ENCODE measurements at regions not wholly inside any gene's neighbourhood (a gene's known extent, or its start where the extent isn't known, plus 50 kb on each side); places are given as distances from the start of the nearest gene placed in this dataset.

- Mint-ChIP-seq H3K9me3 (peaks cover 2% of the 10 kb centered on the region), H3K27me3 (no peaks in the 10 kb centered on the region)
- ATAC-seq, result no peak
Observed at GRCh38 chr4:155573126-155573525, 93.5 kb upstream of the GUCY1A1 start.

DNA sequence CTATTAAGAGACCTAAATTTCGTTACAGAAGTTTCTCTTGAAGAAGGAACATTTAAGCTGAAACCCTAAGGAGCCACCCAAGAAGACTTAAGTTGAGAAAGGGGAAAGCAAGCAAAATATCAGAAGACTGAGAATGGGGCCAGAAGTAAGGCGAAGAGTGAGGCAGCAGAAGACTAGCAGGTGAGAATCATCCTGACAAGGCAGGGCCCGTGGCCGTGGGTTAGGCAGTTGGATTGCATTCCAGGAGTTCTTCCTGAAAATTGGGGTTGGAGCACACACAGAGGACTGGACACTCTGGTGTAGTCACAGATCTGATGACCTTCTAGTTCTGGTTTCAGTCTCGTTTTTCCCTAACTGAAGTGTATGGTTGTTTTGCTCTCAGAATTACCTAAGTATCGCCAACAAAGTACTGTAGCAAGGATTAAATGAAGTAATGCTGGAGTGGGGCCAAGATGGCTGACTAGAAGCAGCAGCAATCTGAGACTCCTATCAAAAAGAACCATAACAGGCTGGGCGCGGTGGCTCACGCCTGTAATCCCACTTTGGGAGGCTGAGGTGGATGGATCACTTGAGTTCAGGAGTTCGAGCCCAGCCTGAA is 94.4 kb upstream of the GUCY1A1 start:
- Mint-ChIP-seq H3K27ac (no peak overlapping the region), H3K36me3 (no peaks in the 10 kb centered on the region), H3K4me3 (no peak overlapping the region), H3K4me1 (no peaks in the 10 kb centered on the region), H3K27me3 (no peaks in the 10 kb centered on the region), H3K9me3 (peaks cover 2% of the 10 kb centered on the region)
- no peak for ATAC-seq

More at GRCh38 chr4:155573126-155573525, 93.5 kb upstream of the GUCY1A1 start:
- Mint-ChIP-seq H3K27ac (no peak overlapping the region), H3K36me3 (no peaks in the 10 kb centered on the region), H3K4me3 (no peak overlapping the region), H3K4me1 (no peaks in the 10 kb centered on the region)

DNA sequence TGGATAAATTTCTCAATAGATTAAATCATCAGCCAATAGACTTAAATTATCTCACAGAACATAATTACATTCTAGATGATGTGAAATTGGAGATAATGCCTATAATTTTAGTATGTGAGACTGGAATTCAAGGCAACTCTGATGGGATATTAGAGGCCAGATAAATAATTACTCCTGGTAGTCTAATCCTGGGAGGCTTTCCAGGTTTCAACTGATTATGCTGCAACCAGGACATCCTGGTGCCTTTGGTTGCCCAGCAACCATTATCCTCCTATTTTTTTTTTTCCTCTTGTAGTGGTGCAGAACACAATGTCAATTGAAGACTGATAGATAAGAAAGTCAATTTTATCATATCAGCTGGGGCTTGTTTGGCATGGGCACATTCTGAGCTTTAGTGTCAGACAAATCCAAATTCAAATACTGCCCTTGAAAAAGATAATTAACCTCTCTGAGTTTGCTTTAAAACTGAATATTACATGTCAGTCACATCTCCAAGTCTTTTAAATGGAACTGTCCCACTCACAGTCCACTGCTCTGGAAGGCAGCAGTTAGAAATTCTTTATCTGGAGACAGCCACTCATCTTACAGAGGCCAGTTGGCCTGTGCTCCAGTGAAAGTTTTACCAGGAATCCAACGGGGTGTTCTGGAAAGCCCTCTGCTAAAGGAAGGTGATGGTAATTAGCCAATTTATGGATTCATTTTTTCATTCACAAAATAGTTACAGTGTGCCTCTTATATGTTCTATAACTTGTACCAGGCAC is 95.3 kb upstream of the GUCY1A1 start:
- H3K4me1 Mint-ChIP-seq, result no peaks in the 10 kb centered on the region
- no peaks in the 10 kb centered on the region for H3K36me3 Mint-ChIP-seq
- H3K4me3 Mint-ChIP-seq, result no peak overlapping the region
- no peak overlapping the region for H3K27ac Mint-ChIP-seq
- H3K9me3 Mint-ChIP-seq, result peaks cover 2% of the 10 kb centered on the region
- H3K27me3 Mint-ChIP-seq, result no peaks in the 10 kb centered on the region
- no peak for ATAC-seq

DNA sequence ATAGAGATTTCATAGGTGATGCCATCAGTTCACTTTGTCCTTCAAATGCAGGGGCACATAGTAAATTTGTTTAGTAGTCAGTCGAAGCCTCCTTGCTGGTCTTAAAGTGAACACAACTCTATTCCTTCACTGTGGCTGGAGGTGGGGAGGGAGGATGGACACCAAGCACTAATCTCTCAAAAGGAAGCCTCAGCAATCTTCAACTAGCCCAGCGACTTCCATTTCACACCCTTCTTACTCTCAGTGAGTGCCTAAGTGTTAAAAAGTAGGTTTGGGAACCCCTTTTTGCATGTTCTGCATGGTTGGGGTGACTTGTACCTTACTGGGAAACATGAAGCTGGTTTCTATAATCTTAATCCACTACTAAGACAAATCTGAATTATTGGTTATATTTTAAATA is 96.0 kb upstream of the GUCY1A1 start:
- Mint-ChIP-seq H3K36me3 (no peaks in the 10 kb centered on the region), H3K4me1 (no peaks in the 10 kb centered on the region), H3K4me3 (no peak overlapping the region), H3K27me3 (no peaks in the 10 kb centered on the region), H3K9me3 (peaks cover 2% of the 10 kb centered on the region), H3K27ac (no peak overlapping the region)
- no peak for ATAC-seq

- Mint-ChIP-seq H3K9me3 (peaks cover 2% of the 10 kb centered on the region), H3K4me1 (no peaks in the 10 kb centered on the region), H3K4me3 (no peak overlapping the region), H3K27ac (no peak overlapping the region), H3K27me3 (no peaks in the 10 kb centered on the region), H3K36me3 (no peaks in the 10 kb centered on the region)
- no peak for ATAC-seq
Observed at GRCh38 chr4:155569960-155570515, 96.6 kb upstream of the GUCY1A1 start.

- Mint-ChIP-seq H3K27me3 (no peaks in the 10 kb centered on the region), H3K4me3 (no peak overlapping the region), H3K4me1 (no peaks in the 10 kb centered on the region), H3K27ac (no peak overlapping the region), H3K36me3 (no peaks in the 10 kb centered on the region), H3K9me3 (peaks cover 2% of the 10 kb centered on the region)
- ATAC-seq, result no peak
Observed at GRCh38 chr4:155569471-155569870, 97.2 kb upstream of the GUCY1A1 start.

DNA sequence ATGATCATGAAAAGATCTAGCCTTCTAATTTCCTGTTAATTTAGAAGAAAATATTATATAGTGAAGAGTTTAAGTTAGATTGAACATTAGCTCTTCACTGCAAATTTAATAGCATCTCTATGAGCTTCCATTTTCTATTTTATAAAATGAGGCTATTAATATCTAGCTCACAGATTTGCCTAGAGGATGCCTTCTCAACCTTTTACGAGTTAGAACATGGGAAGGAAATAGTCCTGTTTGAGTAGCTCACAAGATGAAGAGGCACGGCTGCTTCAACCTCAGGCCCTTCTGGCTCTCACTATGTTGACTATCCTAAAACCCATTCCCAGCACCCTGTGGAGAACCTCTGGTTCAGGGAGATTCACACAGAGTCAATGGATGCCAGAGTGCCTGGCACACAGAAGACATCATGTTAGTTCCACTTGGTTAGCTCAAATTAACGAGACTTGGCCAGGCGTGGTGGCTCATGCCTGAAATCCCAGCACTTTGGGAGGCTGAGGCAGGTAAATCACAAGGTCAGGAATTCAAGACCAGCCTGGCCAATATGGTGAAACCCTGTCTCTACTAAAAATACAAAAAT is 97.9 kb upstream of the GUCY1A1 start:
- Mint-ChIP-seq H3K27me3 (no peaks in the 10 kb centered on the region), H3K4me3 (no peak overlapping the region), H3K4me1 (no peaks in the 10 kb centered on the region), H3K36me3 (no peaks in the 10 kb centered on the region), H3K9me3 (peaks cover 2% of the 10 kb centered on the region), H3K27ac (no peak overlapping the region)
- no peak for ATAC-seq

- Mint-ChIP-seq H3K27me3 (no peaks in the 10 kb centered on the region), H3K4me1 (no peaks in the 10 kb centered on the region), H3K9me3 (peaks cover 2% of the 10 kb centered on the region), H3K4me3 (no peak overlapping the region), H3K36me3 (no peaks in the 10 kb centered on the region), H3K27ac (no peak overlapping the region)
- no peak for ATAC-seq
Observed at GRCh38 chr4:155566354-155566753, 100.3 kb upstream of the GUCY1A1 start.

DNA sequence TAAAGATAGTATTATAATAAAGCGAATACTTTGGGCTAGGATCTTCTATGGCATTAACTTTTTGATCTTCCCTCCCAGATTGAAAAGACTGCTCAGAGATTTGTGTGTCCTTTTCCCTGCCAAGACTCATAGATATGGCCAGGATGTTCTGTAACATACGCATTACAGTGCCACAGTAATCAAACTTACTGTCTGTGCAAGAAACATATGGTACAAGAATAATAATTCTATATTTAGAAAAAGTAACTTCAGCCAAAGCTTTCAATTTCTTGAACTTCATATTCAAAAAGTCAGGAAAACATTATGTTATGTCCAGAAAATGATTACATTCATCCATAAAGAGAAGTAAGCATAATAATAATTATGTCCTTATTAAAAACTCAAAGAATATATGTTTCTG is 100.9 kb upstream of the GUCY1A1 start:
- peaks cover 2% of the 10 kb centered on the region for H3K9me3 Mint-ChIP-seq
- no peak overlapping the region for H3K4me3 Mint-ChIP-seq
- H3K27ac Mint-ChIP-seq, result no peak overlapping the region
- H3K4me1 Mint-ChIP-seq, result no peaks in the 10 kb centered on the region
- no peaks in the 10 kb centered on the region for H3K27me3 Mint-ChIP-seq
- no peak for ATAC-seq
- H3K36me3 Mint-ChIP-seq, result no peaks in the 10 kb centered on the region

DNA sequence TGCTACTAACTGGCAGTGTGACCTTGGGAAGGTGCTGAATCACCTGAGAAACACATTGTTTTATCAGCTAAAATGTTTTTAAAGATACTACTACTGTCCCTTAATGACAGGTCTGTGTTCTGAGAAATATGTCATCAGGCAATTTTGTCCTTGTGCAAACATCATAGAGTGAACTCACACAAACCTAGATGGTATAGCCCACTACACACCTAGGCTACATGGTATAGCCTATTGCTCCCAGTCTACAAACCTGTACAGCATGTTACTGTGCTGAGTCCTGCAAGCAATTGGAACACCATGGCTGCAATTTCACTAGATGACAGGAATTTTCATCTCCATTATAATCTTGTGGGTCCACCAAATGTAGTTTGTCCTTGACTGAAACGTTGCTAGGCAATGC is 101.3 kb upstream of the GUCY1A1 start:
- peaks cover 2% of the 10 kb centered on the region for H3K9me3 Mint-ChIP-seq
- H3K4me1 Mint-ChIP-seq, result no peaks in the 10 kb centered on the region
- no peak overlapping the region for H3K27ac Mint-ChIP-seq
- H3K27me3 Mint-ChIP-seq, result no peaks in the 10 kb centered on the region
- H3K36me3 Mint-ChIP-seq, result no peaks in the 10 kb centered on the region
- no peak overlapping the region for H3K4me3 Mint-ChIP-seq
- ATAC-seq, result no peak

DNA sequence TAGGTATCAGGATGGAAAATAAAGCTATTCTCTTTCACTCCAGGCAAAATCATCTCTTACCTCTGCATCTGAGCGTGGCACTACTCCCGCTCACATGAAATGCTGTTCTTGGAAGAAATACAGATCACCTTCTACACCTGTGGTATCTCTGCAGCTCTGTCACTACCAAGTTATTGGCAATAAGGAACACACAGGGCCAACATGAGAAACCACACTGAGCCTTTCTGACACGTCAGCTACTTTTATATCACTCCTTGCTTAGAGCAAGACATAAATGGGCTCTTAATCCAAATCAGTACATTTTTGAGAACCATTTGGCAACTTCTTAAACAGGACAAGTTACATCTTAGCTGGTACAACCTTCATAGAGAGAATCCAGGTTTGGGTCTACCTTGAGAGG is 101.8 kb upstream of the GUCY1A1 start:
- no peak overlapping the region for H3K4me3 Mint-ChIP-seq
- H3K27ac Mint-ChIP-seq, result no peak overlapping the region
- no peaks in the 10 kb centered on the region for H3K4me1 Mint-ChIP-seq
- no peaks in the 10 kb centered on the region for H3K27me3 Mint-ChIP-seq
- no peaks in the 10 kb centered on the region for H3K36me3 Mint-ChIP-seq
- H3K9me3 Mint-ChIP-seq, result peaks cover 2% of the 10 kb centered on the region
- no peak for ATAC-seq

GRCh38 chr4:155564086-155564485 is 102.6 kb upstream of the GUCY1A1 start:
- H3K4me1 Mint-ChIP-seq, result no peaks in the 10 kb centered on the region
- H3K4me3 Mint-ChIP-seq, result no peak overlapping the region
- no peaks in the 10 kb centered on the region for H3K36me3 Mint-ChIP-seq
- no peaks in the 10 kb centered on the region for H3K27me3 Mint-ChIP-seq
- ATAC-seq, result no peak
- no peak overlapping the region for H3K27ac Mint-ChIP-seq
- H3K9me3 Mint-ChIP-seq, result peaks cover 2% of the 10 kb centered on the region

DNA sequence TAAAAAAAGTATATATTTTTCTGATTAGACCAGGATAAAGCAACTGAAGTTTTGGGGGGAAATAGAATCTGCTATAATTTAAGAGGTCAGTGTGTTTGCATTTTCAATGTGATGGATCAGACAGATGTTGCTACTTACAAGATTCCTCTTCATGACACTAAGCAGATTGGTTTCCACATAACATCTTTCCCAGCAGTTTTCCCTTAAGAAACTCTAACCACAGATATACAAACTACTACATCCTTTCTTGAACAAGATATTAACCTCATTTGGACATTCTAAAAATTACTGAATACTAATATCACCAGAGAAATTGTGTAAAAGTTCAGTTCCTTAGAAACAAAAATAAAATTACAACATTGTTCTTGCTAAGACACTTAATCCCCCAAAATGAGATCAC is 106.7 kb upstream of the GUCY1A1 start:
- no peak for ATAC-seq
- no peaks in the 10 kb centered on the region for H3K4me1 Mint-ChIP-seq
- no peaks in the 10 kb centered on the region for H3K27me3 Mint-ChIP-seq
- H3K4me3 Mint-ChIP-seq, result no peak overlapping the region
- peaks cover 11% of the 10 kb centered on the region for H3K9me3 Mint-ChIP-seq
- H3K36me3 Mint-ChIP-seq, result no peaks in the 10 kb centered on the region
- H3K27ac Mint-ChIP-seq, result no peak overlapping the region

DNA sequence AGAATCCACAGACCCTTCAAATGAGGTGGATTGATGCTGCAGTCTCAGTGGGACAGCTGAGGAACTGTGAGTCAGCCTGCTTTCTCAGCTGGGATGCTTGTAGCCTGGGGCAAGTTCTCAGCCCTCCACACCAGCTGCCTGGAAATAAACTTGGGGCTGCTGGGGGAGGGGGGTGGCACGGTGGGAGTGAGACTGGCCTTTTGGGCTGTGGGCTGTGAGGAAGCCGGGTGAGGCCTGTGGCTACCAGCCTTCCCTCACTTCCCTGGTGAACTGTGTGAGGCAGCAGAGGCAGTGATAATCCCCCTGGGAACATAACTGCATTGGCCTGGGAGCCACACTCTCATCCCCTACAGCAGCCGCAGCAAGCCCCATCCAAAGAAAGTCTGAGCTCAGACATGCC is 114.5 kb upstream of the GUCY1A1 start:
- ATAC-seq, result no peak
- no peak overlapping the region for H3K27ac Mint-ChIP-seq
- no peaks in the 10 kb centered on the region for H3K36me3 Mint-ChIP-seq
- H3K27me3 Mint-ChIP-seq, result no peaks in the 10 kb centered on the region
- no peaks in the 10 kb centered on the region for H3K4me1 Mint-ChIP-seq
- H3K4me3 Mint-ChIP-seq, result no peak overlapping the region
- peaks cover 9% of the 10 kb centered on the region for H3K9me3 Mint-ChIP-seq

- Mint-ChIP-seq H3K27me3 (no peaks in the 10 kb centered on the region), H3K9me3 (no peaks in the 10 kb centered on the region), H3K27ac (no peak overlapping the region), H3K36me3 (no peaks in the 10 kb centered on the region), H3K4me3 (no peak overlapping the region), H3K4me1 (no peaks in the 10 kb centered on the region)
- no peak for ATAC-seq
Observed at GRCh38 chr4:155548173-155548572, 118.5 kb upstream of the GUCY1A1 start.

GRCh38 chr4:155546451-155546850 is 120.2 kb upstream of the GUCY1A1 start:
- H3K27ac Mint-ChIP-seq, result no peak overlapping the region
- no peak for ATAC-seq
- no peak overlapping the region for H3K4me3 Mint-ChIP-seq
- no peaks in the 10 kb centered on the region for H3K4me1 Mint-ChIP-seq
- H3K9me3 Mint-ChIP-seq, result no peaks in the 10 kb centered on the region
- H3K27me3 Mint-ChIP-seq, result no peaks in the 10 kb centered on the region
- H3K36me3 Mint-ChIP-seq, result no peaks in the 10 kb centered on the region
